WTC11 (cell line): ENCODE measurements at regions not wholly inside any gene's neighbourhood (a gene's known extent, or its start where the extent isn't known, plus 50 kb on each side); places are given as distances from the start of the nearest gene placed in this dataset.
"Not testable (repeated sequence)": the region's sequence is repeated elsewhere in the genome, so short reads cannot be mapped to it uniquely, and the experiment has no call there.

Source experiments
- CREB1 ChIP-seq: sonication (generic); formaldehyde crosslinking; IDR thresholded peaks from 2 replicates; pipeline ENCODE4 v1.8.0; 2023; ENCODE audit warnings: mild to moderate bottlenecking, missing genetic modification reagents
- CTCF ChIP-seq: fragments of 200-600 bp; IDR thresholded peaks from 2 replicates; pipeline ENCODE4 v1.8.0; 2022; ENCODE audit warnings: antibody characterized with exemption
- HMGXB4 ChIP-seq: sonication (generic); formaldehyde crosslinking; IDR thresholded peaks from 2 replicates; pipeline ENCODE4 v1.8.1; 2023; ENCODE audit warnings: mild to moderate bottlenecking, moderate library complexity, missing genetic modification reagents
- IRF2 ChIP-seq: sonication (generic); formaldehyde crosslinking; IDR thresholded peaks from 2 replicates; pipeline ENCODE4 v1.8.0; 2022; ENCODE audit warnings: low read depth, missing genetic modification reagents, borderline replicate concordance
- MAX ChIP-seq: sonication (generic); formaldehyde crosslinking; IDR thresholded peaks from 2 replicates; pipeline ENCODE4 v1.8.0; 2022; ENCODE audit warnings: mild to moderate bottlenecking, missing genetic modification reagents
- SMAD3 ChIP-seq: sonication (generic); formaldehyde crosslinking; IDR thresholded peaks from 2 replicates; pipeline ENCODE4 v1.8.0; 2022; ENCODE audit warnings: missing genetic modification reagents, mild to moderate bottlenecking, borderline replicate concordance
- ZBTB21 ChIP-seq: sonication (generic); formaldehyde crosslinking; IDR thresholded peaks from 2 replicates; pipeline ENCODE4 v1.8.1; 2023; ENCODE audit warnings: mild to moderate bottlenecking, missing genetic modification reagents, borderline replicate concordance
- ZNF121 ChIP-seq: sonication (generic); formaldehyde crosslinking; IDR thresholded peaks from 2 replicates; pipeline ENCODE4 v1.8.0; 2023; ENCODE audit warnings: missing genetic modification reagents
- ZNF138 ChIP-seq: sonication (generic); formaldehyde crosslinking; conservative IDR thresholded peaks from 2 replicates; pipeline ENCODE4 v1.8.1; 2022; ENCODE audit warnings: mild to moderate bottlenecking, moderate library complexity, missing genetic modification reagents

GRCh38 chr14:85852123-85852522 lies 322.2 kb downstream of the FLRT2 start:
- not testable (repeated sequence) for TF ChIP-seq CREB1; SMAD3 (CRISPR knock-in tag); CTCF; MAX (CRISPR knock-in tag); ZBTB21 (CRISPR knock-in tag); HMGXB4 (CRISPR knock-in tag); IRF2 (CRISPR knock-in tag); ZNF138; ZNF121 (CRISPR knock-in tag)
